ENCODE measurements at regions not wholly inside any gene's neighbourhood (a gene's known extent, or its start where the extent isn't known, plus 50 kb on each side); places are given as distances from the start of the nearest gene placed in this dataset.

- TF ChIP-seq CTCF (IDR thresholded peaks at IDR 0.05; ENCODE audit: low read depth, low read length, missing input control), result no peak
- TF ChIP-seq YY1 (IDR thresholded peaks at IDR 0.05), result no peak
- no peak for TF ChIP-seq GABPA (IDR thresholded peaks at IDR 0.05 in 1 of 2, conservative IDR thresholded peaks at IDR 0.05 in 1 of 2)
- TF ChIP-seq, protein P1, sequence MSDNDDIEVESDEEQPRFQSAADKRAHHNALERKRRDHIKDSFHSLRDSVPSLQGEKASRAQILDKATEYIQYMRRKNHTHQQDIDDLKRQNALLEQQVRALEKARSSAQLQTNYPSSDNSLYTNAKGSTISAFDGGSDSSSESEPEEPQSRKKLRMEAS (IDR thresholded peaks at IDR 0.05), result no peak
- TF ChIP-seq EGR1 (IDR thresholded peaks at IDR 0.05; ENCODE audit: low read depth in 2 of 2), result no peak
- no peak for TF ChIP-seq SP1 (IDR thresholded peaks at IDR 0.05)
- no peak for TF ChIP-seq RAD21 (IDR thresholded peaks at IDR 0.05)
- no peak for TF ChIP-seq TAF1 (conservative IDR thresholded peaks at IDR 0.05)
- TF ChIP-seq JUND (IDR thresholded peaks at IDR 0.05), result no peak
- TF ChIP-seq REST (IDR thresholded peaks at IDR 0.05), result no peak
- no peak for TF ChIP-seq NR2F2 (IDR thresholded peaks at IDR 0.05)
- no peak for TF ChIP-seq ZBTB33 (IDR thresholded peaks at IDR 0.05)
- no peak for TF ChIP-seq FOXA1 (IDR thresholded peaks at IDR 0.05)
- TF ChIP-seq HNF4G (IDR thresholded peaks at IDR 0.05), result no peak
Observed at GRCh38 chr1:113211467-113211866, 138.5 kb downstream of the LRIG2 start.
